OCI-LY3 (cell line): ENCODE measurements at regions not wholly inside any gene's neighbourhood (a gene's known extent, or its start where the extent isn't known, plus 50 kb on each side); places are given as distances from the start of the nearest gene placed in this dataset.

Experiments used
- CTCF ChIP-seq: fragments of 200-600, 300-600 bp; sonication (generic); IDR thresholded peaks from 2 replicates; pipeline ENCODE4 v1.5.1; 2014; ENCODE audit warnings: antibody characterized with exemption, low read length, low read depth
- EZH2phosphoT487 ChIP-seq: fragments of 200-600 bp; shearing (Covaris generic); IDR thresholded peaks from 2 replicates; pipeline ENCODE4 v1.6.1; 2018; ENCODE audit warnings: antibody characterized with exemption, mixed run types, low read depth

GRCh38 chr2:52474091-52474490, 1293.5 kb upstream of the CHAC2 start:
- TF ChIP-seq CTCF (no peak), EZH2phosphoT487 (no peak)
